ENCODE measurements at regions not wholly inside any gene's neighbourhood (a gene's known extent, or its start where the extent isn't known, plus 50 kb on each side); places are given as distances from the start of the nearest gene placed in this dataset.

DNA sequence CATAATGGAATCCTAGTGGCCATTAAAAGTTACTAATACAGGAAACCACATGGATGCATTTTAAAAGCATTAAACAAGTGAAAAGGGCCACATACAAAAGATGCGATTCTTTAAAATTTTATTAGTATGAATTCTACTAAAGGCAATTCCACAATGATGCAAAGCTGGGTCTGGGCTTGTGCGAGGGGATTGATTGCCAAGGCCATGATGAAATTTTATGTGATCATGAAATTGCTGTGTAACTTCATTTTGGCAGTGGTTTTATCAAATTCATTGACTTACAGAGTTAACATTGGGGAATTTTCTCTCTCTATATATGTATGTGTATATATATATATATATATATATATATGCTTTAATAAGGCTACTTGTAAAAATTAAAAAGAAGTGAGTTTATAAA lies 1142.5 kb upstream of the IGFBP7 start:
- no peak overlapping the region for H3K27ac ChIP-seq (ENCODE audit: low read length)
- H3K4me3 ChIP-seq (ENCODE audit: low read length) = no peak overlapping the region
- no peaks in the 10 kb centered on the region for H3K79me2 ChIP-seq (ENCODE audit: low read length)
- H4K20me1 ChIP-seq (ENCODE audit: low read length) = no peaks in the 10 kb centered on the region
- H2AFZ ChIP-seq (ENCODE audit: low read length) = no peak overlapping the region
- H3K4me1 ChIP-seq (ENCODE audit: insufficient read depth, low read length) = no peaks in the 10 kb centered on the region
- no peak for ATAC-seq
- no peaks in the 10 kb centered on the region for H3K27me3 ChIP-seq (ENCODE audit: low read length)
- H3K9me3 ChIP-seq (ENCODE audit: low read length) = no peaks in the 10 kb centered on the region
- H3K36me3 ChIP-seq (ENCODE audit: low read depth, low read length) = no peaks in the 10 kb centered on the region
- ChIA-PET CTCF (no interaction called here), POLR2A (ENCODE audit: unreplicated experiment) (no interaction called here)
- BruUV-seq (replicated peaks) = no TSS peak
- no peaks in the 10 kb centered on the region for H3K9me2 ChIP-seq (replicated peaks; ENCODE audit: low read length)
- no peak overlapping the region for H3K9ac ChIP-seq (ENCODE audit: low read length)
- H3F3A ChIP-seq (ENCODE audit: low read length, unreplicated experiment) = no peaks in the 10 kb centered on the region
- DNase-seq = no peak
- TF ChIP-seq, protein P1, sequence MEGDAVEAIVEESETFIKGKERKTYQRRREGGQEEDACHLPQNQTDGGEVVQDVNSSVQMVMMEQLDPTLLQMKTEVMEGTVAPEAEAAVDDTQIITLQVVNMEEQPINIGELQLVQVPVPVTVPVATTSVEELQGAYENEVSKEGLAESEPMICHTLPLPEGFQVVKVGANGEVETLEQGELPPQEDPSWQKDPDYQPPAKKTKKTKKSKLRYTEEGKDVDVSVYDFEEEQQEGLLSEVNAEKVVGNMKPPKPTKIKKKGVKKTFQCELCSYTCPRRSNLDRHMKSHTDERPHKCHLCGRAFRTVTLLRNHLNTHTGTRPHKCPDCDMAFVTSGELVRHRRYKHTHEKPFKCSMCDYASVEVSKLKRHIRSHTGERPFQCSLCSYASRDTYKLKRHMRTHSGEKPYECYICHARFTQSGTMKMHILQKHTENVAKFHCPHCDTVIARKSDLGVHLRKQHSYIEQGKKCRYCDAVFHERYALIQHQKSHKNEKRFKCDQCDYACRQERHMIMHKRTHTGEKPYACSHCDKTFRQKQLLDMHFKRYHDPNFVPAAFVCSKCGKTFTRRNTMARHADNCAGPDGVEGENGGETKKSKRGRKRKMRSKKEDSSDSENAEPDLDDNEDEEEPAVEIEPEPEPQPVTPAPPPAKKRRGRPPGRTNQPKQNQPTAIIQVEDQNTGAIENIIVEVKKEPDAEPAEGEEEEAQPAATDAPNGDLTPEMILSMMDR (conservative IDR thresholded peaks at IDR 0.05; ENCODE audit: low read depth, low read length) = no peak
- TF ChIP-seq EZH2 (IDR thresholded peaks at IDR 0.05; ENCODE audit: low read length, unreplicated experiment) (no peak), EZH2phosphoT487 (IDR thresholded peaks at IDR 0.05; ENCODE audit: borderline replicate concordance, low read length) (no peak)
- no peak overlapping the region for H3K4me2 ChIP-seq (ENCODE audit: low read length)
- intact Hi-C loops (cut with micrococcal nuclease) = no loop called here

DNA sequence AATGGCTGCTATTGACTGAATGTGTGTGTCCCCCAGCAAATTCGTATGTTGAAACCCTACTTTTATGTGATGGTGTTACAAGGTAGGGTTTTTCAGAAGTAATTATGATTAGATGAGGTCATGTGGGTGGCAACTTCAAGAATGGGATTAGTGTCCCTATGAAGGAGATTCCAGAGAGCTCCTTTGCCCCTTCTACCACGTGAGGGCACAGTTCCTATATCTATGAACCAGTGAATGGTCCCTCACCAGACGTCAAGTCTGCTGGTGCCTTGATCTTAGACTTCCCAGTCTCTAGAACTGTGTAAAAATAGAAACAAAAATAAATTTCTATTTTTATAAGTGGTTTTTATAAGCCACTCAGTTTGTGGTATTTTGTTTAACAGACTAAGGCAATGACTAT lies 1137.6 kb upstream of the IGFBP7 start:
- Histone ChIP-seq H3K4me2 (ENCODE audit: low read length) (no peak overlapping the region), H2AFZ (ENCODE audit: low read length) (no peak overlapping the region), H3K4me3 (ENCODE audit: low read length) (no peak overlapping the region), H3K4me1 (ENCODE audit: insufficient read depth, low read length) (no peaks in the 10 kb centered on the region), H3K27me3 (ENCODE audit: low read length) (no peaks in the 10 kb centered on the region), H4K20me1 (ENCODE audit: low read length) (no peaks in the 10 kb centered on the region), H3K9me2 (replicated peaks; ENCODE audit: low read length) (no peaks in the 10 kb centered on the region), H3K79me2 (ENCODE audit: low read length) (no peaks in the 10 kb centered on the region), H3K9me3 (ENCODE audit: low read length) (no peaks in the 10 kb centered on the region), H3K9ac (ENCODE audit: low read length) (no peak overlapping the region), H3K27ac (ENCODE audit: low read length) (no peak overlapping the region), H3K36me3 (ENCODE audit: low read depth, low read length) (no peaks in the 10 kb centered on the region), H3F3A (ENCODE audit: low read length, unreplicated experiment) (no peaks in the 10 kb centered on the region)
- intact Hi-C loops (cut with micrococcal nuclease) = loop anchor here (10.0 kb wide), 2 partner anchors 257 to 467 kb away; no protein-coding TSS in a partner anchor
- no peak for TF ChIP-seq EZH2phosphoT487 (IDR thresholded peaks at IDR 0.05; ENCODE audit: borderline replicate concordance, low read length)
- TF ChIP-seq, protein P1 (conservative IDR thresholded peaks at IDR 0.05; ENCODE audit: low read depth, low read length) = peak; percentile 55
- TF ChIP-seq EZH2 (IDR thresholded peaks at IDR 0.05; ENCODE audit: low read length, unreplicated experiment) = no peak
- ChIA-PET POLR2A (ENCODE audit: unreplicated experiment) (no interaction called here), CTCF (interaction anchor here (0.7 kb wide), 1 partner anchor 840 kb away, joined by 3 read pairs; no protein-coding TSS in a partner anchor)
- DNase-seq = peak; percentile 53
- no TSS peak for BruUV-seq (replicated peaks)
- peak; percentile 91 for ATAC-seq

DNA sequence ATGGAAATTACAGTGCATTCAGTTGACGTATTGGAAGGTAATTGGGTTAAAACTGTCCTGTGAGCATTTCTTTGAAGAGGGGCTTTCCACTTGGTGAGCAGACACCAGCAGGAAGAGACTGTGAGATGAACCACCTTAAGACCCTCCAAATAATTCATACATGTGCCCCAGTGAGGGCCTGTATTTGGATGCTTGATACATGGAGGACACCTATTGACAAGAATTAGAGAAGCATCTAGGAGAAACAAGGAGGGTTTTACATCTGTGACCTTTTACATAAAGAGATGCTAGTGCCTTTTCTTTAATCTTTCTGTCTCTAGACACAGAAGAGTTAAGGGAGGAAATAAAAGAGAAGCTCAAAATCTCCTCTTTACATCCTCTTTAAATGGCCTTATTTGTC lies 1115.3 kb upstream of the IGFBP7 start:
- no peak overlapping the region for H3K27ac ChIP-seq (ENCODE audit: low read length)
- H3K4me3 ChIP-seq (ENCODE audit: low read length) = no peak overlapping the region
- no peaks in the 10 kb centered on the region for H3K79me2 ChIP-seq (ENCODE audit: low read length)
- no peak overlapping the region for H3K4me2 ChIP-seq (ENCODE audit: low read length)
- H3K36me3 ChIP-seq (ENCODE audit: low read depth, low read length) = no peaks in the 10 kb centered on the region
- ATAC-seq (no peak), DNase-seq (no peak)
- no peaks in the 10 kb centered on the region for H3K27me3 ChIP-seq (ENCODE audit: low read length)
- intact Hi-C loops (cut with micrococcal nuclease) = no loop called here
- H3K9me3 ChIP-seq (ENCODE audit: low read length) = no peaks in the 10 kb centered on the region
- TF ChIP-seq, protein P1 (conservative IDR thresholded peaks at IDR 0.05; ENCODE audit: low read depth, low read length) = no peak; the same call in 1 of the 2 replicates
- no peak for TF ChIP-seq EZH2phosphoT487 (IDR thresholded peaks at IDR 0.05; ENCODE audit: borderline replicate concordance, low read length)
- TF ChIP-seq EZH2 (IDR thresholded peaks at IDR 0.05; ENCODE audit: low read length, unreplicated experiment) = no peak
- no TSS peak for BruUV-seq (replicated peaks)
- H3K9ac ChIP-seq (ENCODE audit: low read length) = no peak overlapping the region
- CTCF ChIA-PET = no interaction called here
- H3K4me1 ChIP-seq (ENCODE audit: insufficient read depth, low read length) = no peaks in the 10 kb centered on the region
- no peaks in the 10 kb centered on the region for H3F3A ChIP-seq (ENCODE audit: low read length, unreplicated experiment)
- H4K20me1 ChIP-seq (ENCODE audit: low read length) = no peaks in the 10 kb centered on the region
- POLR2A ChIA-PET (ENCODE audit: unreplicated experiment) = no interaction called here
- H2AFZ ChIP-seq (ENCODE audit: low read length) = no peak overlapping the region
- no peaks in the 10 kb centered on the region for H3K9me2 ChIP-seq (replicated peaks; ENCODE audit: low read length)

Data from PC-3 (cell line).